ENCODE measurements at regions not wholly inside any gene's neighbourhood (a gene's known extent, or its start where the extent isn't known, plus 50 kb on each side); places are given as distances from the start of the nearest gene placed in this dataset.

- Histone ChIP-seq H2AFZ (ENCODE audit: low read depth, low read length) (no peak overlapping the region), H3K9ac (replicated peaks; ENCODE audit: extremely low read depth, insufficient read depth, low read length) (no peak overlapping the region), H3K36me3 (ENCODE audit: control insufficient read depth in 2 of 2, extremely low read depth in 1 of 2, insufficient read depth in 2 of 2, low read length in 2 of 2) (no peaks in the 10 kb centered on the region), H3K9me3 (replicated peaks; ENCODE audit: control insufficient read depth, insufficient read depth, low read length) (peaks cover 3% of the 10 kb centered on the region), H3K27me3 (ENCODE audit: control insufficient read depth in 2 of 2, insufficient read depth in 2 of 2, low read length in 2 of 2) (no peaks in the 10 kb centered on the region), H3K79me2 (ENCODE audit: control insufficient read depth, insufficient read depth, low read length) (no peaks in the 10 kb centered on the region), H3K27ac (ENCODE audit: insufficient read depth, low read depth, low read length) (no peak overlapping the region), H3K4me1 (ENCODE audit: control insufficient read depth, extremely low read depth, insufficient read depth, low read length) (no peaks in the 10 kb centered on the region), H4K20me1 (replicated peaks; ENCODE audit: control insufficient read depth, extremely low read depth, insufficient read depth, low read length) (no peaks in the 10 kb centered on the region), H3K9me1 (replicated peaks; ENCODE audit: control insufficient read depth, extremely low read depth, insufficient read depth, low read length) (no peaks in the 10 kb centered on the region), H3K4me3 (replicated peaks in 1 of 3; ENCODE audit: insufficient read depth in 1 of 3, low read depth in 1 of 3, low read length in 3 of 3) (no peak overlapping the region), H3K4me2 (ENCODE audit: insufficient read depth, low read length) (no peak overlapping the region)
- POLR2A ChIA-PET: no interaction called here
- dilution Hi-C loops (cut with MboI; ENCODE audit: extremely low pct_ligation_motif_present, low sequenced_read_pairs): no loop called here
- DNase-seq (ENCODE audit: low read depth, low spot score) (no peak), FAIRE-seq (no peak)
- no TSS peak for BruUV-seq (replicated peaks)
- CTCF ChIA-PET: no interaction called here
- intact Hi-C loops (cut with micrococcal nuclease): no loop called here
- TF ChIP-seq POLR2A (IDR thresholded peaks at IDR 0.05; ENCODE audit: low read depth, low read length) (no peak), EZH2 (IDR thresholded peaks at IDR 0.05; ENCODE audit: borderline replicate concordance, low read depth, low read length, severe bottlenecking) (no peak), MYC (IDR thresholded peaks at IDR 0.05; ENCODE audit: low read depth, low read length) (no peak), MAX (IDR thresholded peaks at IDR 0.05; ENCODE audit: insufficient read depth, insufficient read length) (no peak), FOS (IDR thresholded peaks at IDR 0.05; ENCODE audit: borderline replicate concordance, insufficient read depth, low read length) (no peak), JUN (IDR thresholded peaks at IDR 0.05; ENCODE audit: borderline replicate concordance, insufficient read depth, insufficient read length, low read depth) (no peak), GATA2 (IDR thresholded peaks at IDR 0.05; ENCODE audit: insufficient read depth, insufficient read length, low read depth, low read length) (no peak), POLR2AphosphoS5 (IDR thresholded peaks at IDR 0.05; ENCODE audit: insufficient read depth, low read depth, low read length) (no peak)
- TF ChIP-seq, protein P1, sequence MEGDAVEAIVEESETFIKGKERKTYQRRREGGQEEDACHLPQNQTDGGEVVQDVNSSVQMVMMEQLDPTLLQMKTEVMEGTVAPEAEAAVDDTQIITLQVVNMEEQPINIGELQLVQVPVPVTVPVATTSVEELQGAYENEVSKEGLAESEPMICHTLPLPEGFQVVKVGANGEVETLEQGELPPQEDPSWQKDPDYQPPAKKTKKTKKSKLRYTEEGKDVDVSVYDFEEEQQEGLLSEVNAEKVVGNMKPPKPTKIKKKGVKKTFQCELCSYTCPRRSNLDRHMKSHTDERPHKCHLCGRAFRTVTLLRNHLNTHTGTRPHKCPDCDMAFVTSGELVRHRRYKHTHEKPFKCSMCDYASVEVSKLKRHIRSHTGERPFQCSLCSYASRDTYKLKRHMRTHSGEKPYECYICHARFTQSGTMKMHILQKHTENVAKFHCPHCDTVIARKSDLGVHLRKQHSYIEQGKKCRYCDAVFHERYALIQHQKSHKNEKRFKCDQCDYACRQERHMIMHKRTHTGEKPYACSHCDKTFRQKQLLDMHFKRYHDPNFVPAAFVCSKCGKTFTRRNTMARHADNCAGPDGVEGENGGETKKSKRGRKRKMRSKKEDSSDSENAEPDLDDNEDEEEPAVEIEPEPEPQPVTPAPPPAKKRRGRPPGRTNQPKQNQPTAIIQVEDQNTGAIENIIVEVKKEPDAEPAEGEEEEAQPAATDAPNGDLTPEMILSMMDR (IDR thresholded peaks at IDR 0.05; ENCODE audit: extremely low read depth in 1 of 2, insufficient read depth in 1 of 2, low read depth in 1 of 2, low read length in 2 of 2): no peak
These were observed 51.0 kb upstream of the PPP2R2D start for GRCh38 chr10:131849591-131850382.
